GM12891 (cell line): ENCODE measurements at regions not wholly inside any gene's neighbourhood (a gene's known extent, or its start where the extent isn't known, plus 50 kb on each side); places are given as distances from the start of the nearest gene placed in this dataset.

Experiments used
- PAX5 ChIP-seq: IDR thresholded peaks from 2 replicates; pipeline ENCODE4 v1.6.1; 2011; ENCODE audit warnings: low read length, moderate library complexity, mild to moderate bottlenecking; ENCODE audit not compliant: insufficient read depth, severe bottlenecking
- POLR2A ChIP-seq: IDR thresholded peaks from 2 replicates; pipeline ENCODE4 v1.6.1; 2011; ENCODE audit warnings: low read depth, low read length, control low read depth
- TAF1 ChIP-seq: IDR thresholded peaks from 2 replicates; pipeline ENCODE4 v1.6.1; 2011; ENCODE audit warnings: low read depth, low read length, control low read depth

- no peak for TF ChIP-seq POLR2A
- no peak for TF ChIP-seq PAX5
- no peak for TF ChIP-seq TAF1
These were observed 156.6 kb upstream of the ADARB2 start for GRCh38 chr10:1893941-1894340.
